A673 (cell line): ENCODE measurements at regions not wholly inside any gene's neighbourhood (a gene's known extent, or its start where the extent isn't known, plus 50 kb on each side); places are given as distances from the start of the nearest gene placed in this dataset.

Experiments used
- BruUV-seq: library from RNA; stranded (reverse); fragments of 400-500 nt; replicated peaks from 2 replicates; lab custom pipeline; 2021; lab: Mats Ljungman, UMichigan
- CTCF ChIA-PET: fragments of 300-600 bp; sonication (Branson Sonifier 250); formaldehyde crosslinking; loops from one replicate; lab custom pipeline; 2022; ENCODE audit warnings: antibody characterized with exemption; lab: Charles Lee
- POLR2A ChIA-PET: fragments of 300-600 bp; sonication (Branson Sonifier 250); formaldehyde crosslinking; loops from one replicate; lab custom pipeline; 2022; ENCODE audit warnings: antibody characterized with exemption; ENCODE audit not compliant: low non-redundant PET; lab: Charles Lee
- DNase-seq: peaks from one replicate; pipeline ENCODE4 v3.0.0-alpha.2; 2015; ENCODE audit warnings: low spot score
- H3K27ac ChIP-seq: fragments of 200-600 bp; sonication (generic); 2 replicates; pipeline ENCODE4 v1.5.1; 2016; ENCODE audit warnings: mixed run types, low read depth, mild to moderate bottlenecking, mixed read lengths, antibody characterized with exemption, low read length; ENCODE audit not compliant: poor library complexity, severe bottlenecking
- H3K27me3 ChIP-seq: fragments of 200-600 bp; sonication (generic); replicated peaks from 2 replicates; pipeline ENCODE4 v1.6.1; 2017; ENCODE audit warnings: mixed run types, low read depth, mild to moderate bottlenecking, mixed read lengths, antibody characterized with exemption, low read length; ENCODE audit not compliant: insufficient read depth, poor library complexity
- H3K36me3 ChIP-seq: fragments of 200-600 bp; sonication (generic); 2 replicates; pipeline ENCODE4 v1.6.1; 2016; ENCODE audit warnings: mixed run types, mild to moderate bottlenecking, mixed read lengths, antibody characterized with exemption, low read length; ENCODE audit not compliant: insufficient read depth, poor library complexity, severe bottlenecking
- H3K4me1 ChIP-seq: fragments of 200-600 bp; sonication (generic); 2 replicates; pipeline ENCODE4 v1.6.1; 2017; ENCODE audit warnings: mixed run types, mild to moderate bottlenecking, mixed read lengths, antibody characterized with exemption, low read length; ENCODE audit not compliant: insufficient read depth, poor library complexity, severe bottlenecking
- H3K4me3 ChIP-seq: fragments of 200-600 bp; sonication (generic); 2 replicates; pipeline ENCODE4 v1.5.1; 2016; ENCODE audit warnings: low read depth, mixed run types, mild to moderate bottlenecking, mixed read lengths, low read length; ENCODE audit not compliant: poor library complexity, severe bottlenecking
- H3K9me3 ChIP-seq: fragments of 200-600 bp; sonication (generic); 2 replicates; pipeline ENCODE4 v1.6.1; 2016; ENCODE audit warnings: mixed run types, low read depth, mild to moderate bottlenecking, mixed read lengths, antibody characterized with exemption, low read length; ENCODE audit not compliant: poor library complexity, severe bottlenecking
- CTCF ChIP-seq: fragments of 300-800, 200-600 bp; sonication (generic); conservative IDR thresholded peaks from 2 replicates; pipeline ENCODE4 v1.5.1; 2017; ENCODE audit warnings: low read depth, mild to moderate bottlenecking, antibody characterized with exemption, low read length, moderate library complexity, mixed read lengths
- EZH2 ChIP-seq: fragments of 200-600 bp; sonication (generic); IDR thresholded peaks from 2 replicates; pipeline ENCODE4 v1.6.1; 2017; ENCODE audit warnings: borderline replicate concordance, low read depth, mild to moderate bottlenecking, mixed read lengths, antibody characterized with exemption, low read length; ENCODE audit not compliant: poor library complexity, severe bottlenecking
- intact Hi-C: fragments of 100-400 bp; cut with micrococcal nuclease; formaldehyde crosslinking; loops from one replicate; pipeline ENCODE4 v1.10.0; 2022; ENCODE audit not compliant: unreplicated experiment

- Histone ChIP-seq H3K9me3 (no peaks in the 10 kb centered on the region), H3K27me3 (no peaks in the 10 kb centered on the region), H3K36me3 (no peaks in the 10 kb centered on the region), H3K27ac (no peak overlapping the region), H3K4me1 (no peaks in the 10 kb centered on the region), H3K4me3 (no peak overlapping the region)
- CTCF ChIA-PET = no interaction called here
- BruUV-seq = no TSS peak
- TF ChIP-seq EZH2 (no peak), CTCF (no peak)
- intact Hi-C loops = no loop called here
- no peak for DNase-seq
- POLR2A ChIA-PET = no interaction called here
Observed at GRCh38 chr1:188359315-188359714, 1530.6 kb downstream of the PLA2G4A start.

- no peak for DNase-seq
- Histone ChIP-seq H3K4me3 (no peak overlapping the region), H3K36me3 (no peaks in the 10 kb centered on the region), H3K9me3 (no peaks in the 10 kb centered on the region), H3K4me1 (no peaks in the 10 kb centered on the region), H3K27me3 (no peaks in the 10 kb centered on the region), H3K27ac (no peak overlapping the region)
- intact Hi-C loops = no loop called here
- ChIA-PET POLR2A (no interaction called here), CTCF (no interaction called here)
- BruUV-seq = no TSS peak
- TF ChIP-seq CTCF = no peak
- TF ChIP-seq EZH2 = no peak
Observed at GRCh38 chr1:188363943-188364342, 1535.2 kb downstream of the PLA2G4A start.

GRCh38 chr1:188364927-188365449 lies 1536.2 kb downstream of the PLA2G4A start:
- POLR2A ChIA-PET = no interaction called here
- no peaks in the 10 kb centered on the region for H3K27me3 ChIP-seq
- TF ChIP-seq EZH2 (no peak), CTCF (no peak)
- no peak overlapping the region for H3K4me3 ChIP-seq
- intact Hi-C loops = no loop called here
- BruUV-seq = no TSS peak
- CTCF ChIA-PET = no interaction called here
- no peaks in the 10 kb centered on the region for H3K36me3 ChIP-seq
- H3K4me1 ChIP-seq = no peaks in the 10 kb centered on the region
- no peaks in the 10 kb centered on the region for H3K9me3 ChIP-seq
- H3K27ac ChIP-seq = no peak overlapping the region
- no peak for DNase-seq
